ENCODE measurements at regions not wholly inside any gene's neighbourhood (a gene's known extent, or its start where the extent isn't known, plus 50 kb on each side); places are given as distances from the start of the nearest gene placed in this dataset.
"Not testable (repeated sequence)": the region's sequence is repeated elsewhere in the genome, so short reads cannot be mapped to it uniquely, and the experiment has no call there.

DNA sequence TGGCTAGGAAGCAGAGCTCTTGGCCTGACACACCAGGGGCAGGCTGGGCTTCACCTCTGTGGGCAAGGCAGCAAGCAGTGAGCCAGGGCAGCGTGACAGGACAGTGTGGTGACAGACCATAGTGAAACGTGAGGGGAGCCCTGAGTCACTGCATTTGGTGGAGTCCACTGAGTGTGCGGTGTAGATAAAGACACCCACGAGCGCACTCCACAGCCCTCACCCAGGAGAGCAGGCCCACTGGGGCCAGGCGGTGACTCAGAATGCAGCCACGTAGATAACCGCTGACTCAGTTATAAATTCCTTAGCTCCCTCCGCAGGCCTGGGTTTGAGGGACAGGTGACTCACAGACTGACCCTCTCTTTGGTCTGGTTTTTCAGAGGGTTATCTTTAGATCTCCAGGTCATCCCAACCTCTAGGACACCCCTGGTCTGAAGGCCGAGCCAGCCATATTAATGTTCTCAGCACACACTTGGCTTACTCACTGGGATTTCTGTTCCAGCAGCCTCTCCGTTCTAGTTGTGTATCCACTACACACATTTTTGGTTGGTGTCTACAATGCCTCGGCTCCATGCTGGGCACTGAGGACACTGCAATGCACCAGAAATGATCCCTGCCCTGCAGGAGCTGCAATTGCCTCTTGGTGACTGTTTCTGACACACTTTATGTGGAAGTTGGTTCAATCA is 90.2 kb upstream of the TSPAN2 start:
- no peak for DNase-seq

- DNase-seq, result no peak
Observed at GRCh38 chr1:115176189-115176588, 86.9 kb upstream of the TSPAN2 start.

GRCh38 chr1:115175596-115175995 is 86.3 kb upstream of the TSPAN2 start:
- DNase-seq, result no peak

DNA sequence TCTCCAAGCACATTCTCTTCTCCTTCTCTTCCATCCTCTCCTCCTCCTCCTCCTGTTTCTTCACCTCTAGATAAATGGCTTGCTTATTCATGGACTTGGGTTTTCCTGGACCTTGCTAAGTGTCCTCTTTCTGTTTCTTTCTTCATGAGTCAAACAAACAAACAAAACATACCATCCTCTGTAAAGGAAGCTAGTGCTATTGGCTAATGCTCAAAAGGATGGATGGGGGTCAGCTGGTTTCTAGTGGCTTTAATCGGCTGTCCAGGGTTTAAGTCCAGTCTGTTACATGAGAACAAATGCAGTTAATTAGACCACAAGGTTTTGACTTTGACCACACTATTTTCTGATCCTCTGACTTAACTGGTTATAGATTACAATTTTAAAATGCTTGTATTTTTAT is 83.8 kb upstream of the TSPAN2 start:
- DNase-seq, result no peak

GRCh38 chr1:115172270-115172669 is 83.0 kb upstream of the TSPAN2 start:
- DNase-seq, result no peak

- no peak for DNase-seq
Observed at GRCh38 chr1:115170961-115171392, 81.7 kb upstream of the TSPAN2 start.

- DNase-seq, result no peak
Observed at GRCh38 chr1:115170377-115170776, 81.1 kb upstream of the TSPAN2 start.

GRCh38 chr1:115168026-115168425 is 78.7 kb upstream of the TSPAN2 start:
- DNase-seq, result no peak

- no peak for DNase-seq
Observed at GRCh38 chr1:115166531-115167091, 77.3 kb upstream of the TSPAN2 start.

- no peak for DNase-seq
Observed at GRCh38 chr1:115165776-115166175, 76.5 kb upstream of the TSPAN2 start.

GRCh38 chr1:115164940-115165705 is 75.8 kb upstream of the TSPAN2 start:
- no peak for DNase-seq

DNA sequence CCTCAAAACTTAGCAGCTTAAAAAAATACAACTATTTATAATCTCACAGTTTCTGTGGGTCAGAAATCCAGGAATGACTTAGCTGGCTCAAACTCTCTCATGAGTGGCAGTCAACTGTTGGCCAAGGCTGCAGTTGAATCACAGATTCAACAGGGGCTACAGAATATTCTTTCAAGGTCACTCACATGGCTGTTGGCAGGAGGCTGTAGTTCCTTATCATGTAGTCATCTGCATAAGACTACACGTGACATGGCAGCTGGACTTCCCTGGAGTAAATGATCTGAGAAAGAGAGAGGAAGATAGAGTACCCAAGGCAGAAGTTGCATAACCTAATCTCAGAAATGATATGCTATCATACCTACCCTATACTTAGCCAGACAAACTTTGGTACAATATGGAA is 75.2 kb upstream of the TSPAN2 start:
- DNase-seq, result no peak

DNA sequence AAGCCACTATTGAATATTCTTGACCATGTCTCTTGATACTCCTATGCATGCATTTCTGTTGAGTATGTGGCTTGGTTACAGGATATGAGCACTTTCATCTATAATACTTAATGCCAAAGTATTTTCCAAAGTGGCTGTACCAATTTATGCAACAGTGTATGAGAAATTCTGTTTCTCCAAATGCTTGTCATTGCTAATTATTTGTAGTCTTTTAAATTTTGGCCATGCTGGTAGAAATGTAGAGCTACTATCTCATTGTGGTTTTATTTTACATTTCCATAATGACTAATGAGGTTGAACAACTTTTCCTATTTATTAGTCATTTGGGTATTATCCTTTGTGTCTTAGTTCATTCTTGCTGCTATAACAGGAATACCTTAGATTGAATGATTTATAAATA is 71.4 kb upstream of the TSPAN2 start:
- DNase-seq, result no peak

- DNase-seq, result no peak
Observed at GRCh38 chr1:115159958-115160357, 70.7 kb upstream of the TSPAN2 start.

DNA sequence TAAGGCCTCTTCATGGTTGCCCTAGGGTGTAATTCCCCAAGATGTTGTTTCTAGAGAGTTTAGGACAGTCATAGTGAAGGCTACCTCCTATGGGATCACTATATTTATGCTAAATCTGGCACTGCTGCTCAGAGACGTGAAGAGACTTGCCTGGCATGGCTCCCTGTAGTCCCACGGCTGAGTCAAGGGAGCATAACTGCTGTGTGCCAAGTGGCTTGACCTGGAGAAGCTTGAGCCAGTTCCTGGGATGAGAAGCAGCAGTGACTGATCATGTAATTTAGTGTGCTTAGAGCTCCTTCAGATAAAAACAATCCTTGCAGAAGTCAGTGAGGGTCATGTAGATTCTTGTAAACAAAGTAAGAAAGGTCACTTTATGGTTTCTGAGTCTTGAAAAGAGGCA is 68.9 kb upstream of the TSPAN2 start:
- no peak for DNase-seq

DNA sequence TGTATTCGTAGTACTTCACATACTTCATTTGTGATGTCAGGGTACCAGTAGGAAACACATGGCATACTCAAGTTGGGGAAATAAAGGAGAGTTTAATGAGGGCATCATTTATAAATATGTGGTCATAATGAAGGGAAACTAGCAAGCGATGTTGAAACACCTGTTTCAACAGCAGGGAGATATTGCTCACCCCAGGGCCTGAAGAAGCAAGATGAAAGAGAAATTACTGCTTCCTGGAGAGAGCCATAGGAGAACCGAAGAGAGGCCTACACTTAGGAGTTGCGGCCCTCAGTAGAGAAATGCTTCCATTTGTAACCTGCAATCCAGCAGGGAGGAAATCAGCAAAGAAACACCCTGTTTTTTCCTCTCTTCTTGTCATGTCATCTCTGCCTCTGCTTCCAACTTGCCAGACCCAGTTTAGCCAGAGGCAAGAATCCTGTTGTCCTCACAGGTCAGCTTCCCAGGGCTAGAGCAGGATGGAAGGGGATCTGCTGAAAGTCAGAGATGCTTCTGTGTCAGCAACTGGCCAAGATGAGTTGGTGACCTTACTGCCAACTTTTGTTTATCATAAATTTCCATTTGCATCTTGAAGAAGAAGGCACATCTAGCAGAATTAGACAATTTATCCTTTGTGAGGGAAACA is 67.6 kb upstream of the TSPAN2 start:
- DNase-seq, result no peak

DNA sequence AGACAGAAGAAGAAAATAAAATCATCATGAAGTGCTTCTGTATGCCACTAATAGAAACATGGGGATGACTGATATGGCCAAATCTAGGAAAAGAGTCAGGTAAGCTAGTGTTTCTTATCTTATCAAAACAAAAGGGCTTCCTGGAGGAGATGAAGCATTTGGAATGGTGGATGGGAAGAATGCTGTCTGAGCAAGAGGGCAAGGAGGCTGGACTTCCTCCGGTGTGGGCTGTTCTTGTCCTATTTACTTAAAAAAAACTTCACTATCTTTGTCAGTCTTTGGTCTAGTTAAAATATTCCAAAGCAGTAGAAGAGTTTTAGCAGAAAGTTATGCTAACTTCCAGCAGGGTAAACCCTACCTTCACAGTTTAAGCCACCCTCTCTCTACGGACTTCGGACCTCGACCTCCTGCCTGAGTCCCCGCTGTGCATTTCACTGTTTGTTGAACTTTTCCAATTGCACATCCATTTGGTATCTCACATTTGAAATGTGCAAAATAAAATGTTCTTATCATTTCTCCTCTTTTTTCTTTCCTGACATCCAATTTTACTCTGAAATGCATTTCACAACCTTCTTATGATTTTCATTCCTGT is 64.8 kb upstream of the TSPAN2 start:
- DNase-seq, result no peak

DNA sequence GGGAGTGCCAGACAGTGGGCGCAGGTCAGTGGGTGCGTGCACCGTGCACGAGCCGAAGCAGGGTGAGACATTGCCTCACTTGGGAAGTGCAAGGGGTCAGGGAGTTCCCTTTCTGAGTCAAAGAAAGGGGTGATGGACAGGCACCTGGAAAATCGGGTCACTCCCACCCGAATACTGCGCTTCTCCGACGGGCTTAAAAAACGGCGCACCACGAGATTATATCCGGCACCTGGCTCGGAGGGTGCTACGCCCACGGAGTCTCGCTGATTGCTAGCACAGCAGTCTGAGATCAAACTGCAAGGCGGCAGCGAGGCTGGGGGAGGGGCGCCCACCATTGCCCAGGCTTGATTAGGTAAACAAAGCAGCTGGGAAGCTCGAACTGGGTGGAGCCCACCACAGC is 58.6 kb upstream of the TSPAN2 start:
- not testable (repeated sequence) for DNase-seq

DNA sequence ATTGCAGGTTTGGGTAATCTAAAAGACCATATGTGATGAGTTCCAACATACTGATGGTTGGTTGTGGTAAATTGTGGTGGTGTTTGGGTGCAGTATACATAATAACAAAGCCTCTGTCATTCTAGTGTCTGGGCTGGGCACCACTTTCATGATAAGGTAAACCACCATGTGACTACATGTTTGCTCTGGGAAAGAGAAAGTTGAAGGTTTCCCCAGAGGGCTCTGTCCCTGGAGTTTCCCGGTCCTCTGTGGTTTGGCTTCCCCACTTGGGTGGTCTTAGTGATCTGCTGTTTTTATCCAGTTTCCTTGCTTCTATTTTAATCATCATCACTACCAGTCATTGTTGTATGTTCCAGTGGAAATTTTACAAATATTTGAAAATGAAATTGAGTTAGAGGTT is 55.9 kb upstream of the TSPAN2 start:
- DNase-seq, result no peak

DNA sequence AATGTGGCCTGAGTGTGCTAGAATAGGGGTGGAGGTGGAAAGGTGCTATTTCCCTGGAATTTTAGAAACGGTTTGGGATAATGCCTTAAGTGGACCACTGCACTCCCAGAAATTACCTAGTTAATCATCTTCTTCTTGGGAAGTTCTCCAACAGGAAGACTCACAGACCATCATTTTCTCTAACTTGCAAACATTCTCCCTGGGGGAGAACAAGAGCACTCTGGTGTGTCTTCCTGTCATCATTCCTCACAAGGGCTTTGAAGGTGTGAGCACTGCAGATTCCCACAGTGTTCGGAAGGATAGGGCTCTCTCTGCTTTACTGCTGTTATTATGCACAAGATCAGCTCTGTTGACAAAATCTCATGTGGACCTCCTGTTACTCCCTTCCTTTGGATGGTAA is 54.9 kb upstream of the TSPAN2 start:
- peak in 1 of 2 experiments; percentile 3 for DNase-seq

GRCh38 chr1:115142616-115143015 is 53.3 kb upstream of the TSPAN2 start:
- no peak for DNase-seq

- no peak for DNase-seq
Observed at GRCh38 chr1:115141145-115141454, 51.8 kb upstream of the TSPAN2 start.

DNA sequence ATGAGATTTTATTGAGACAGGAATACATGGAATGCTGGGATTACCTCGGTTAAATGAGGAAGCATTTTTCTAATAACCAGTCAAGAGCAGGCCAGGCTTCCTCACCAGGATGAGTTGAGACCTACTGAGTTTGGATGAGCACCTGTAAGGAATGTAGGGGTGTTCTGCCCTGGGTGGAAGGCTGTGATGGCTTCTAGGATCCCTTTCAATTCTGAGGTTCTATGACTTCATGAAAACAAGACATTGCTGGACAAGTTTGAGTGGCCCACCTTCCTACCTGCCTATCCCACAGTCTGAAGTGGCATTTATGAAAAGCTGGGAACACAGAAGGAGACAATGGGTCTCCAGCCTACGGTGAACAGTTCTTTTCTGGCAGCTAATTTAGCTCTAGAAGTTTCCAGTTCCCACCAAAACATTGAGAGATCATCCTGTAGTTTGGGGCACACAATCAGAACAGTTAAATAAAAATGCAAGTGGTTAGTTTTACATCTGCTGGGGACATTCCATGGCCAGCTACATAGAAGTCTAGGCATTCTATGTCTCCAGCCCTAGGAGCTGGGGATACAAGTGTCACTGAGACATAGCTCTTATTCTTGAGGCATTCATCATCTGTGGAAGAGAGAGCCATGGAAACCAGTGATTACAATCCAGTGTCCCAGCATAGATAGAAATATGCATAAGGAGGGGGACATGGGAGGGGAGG is 51.3 kb upstream of the TSPAN2 start:
- no peak for DNase-seq

All from NCI-H2081 (cell line).